AG04449 (cell line): ENCODE measurements at regions not wholly inside any gene's neighbourhood (a gene's known extent, or its start where the extent isn't known, plus 50 kb on each side); places are given as distances from the start of the nearest gene placed in this dataset.
A peak's percentile ranks its signal among the peaks of the same experiment; 100 is the strongest.
"Not testable (repeated sequence)": the region's sequence is repeated elsewhere in the genome, so short reads cannot be mapped to it uniquely, and the experiment has no call there.

ENCODE experiments used
- CTCF ChIA-PET: fragments of 350-600 bp; formaldehyde crosslinking; extraction: SDS; loops from one replicate; lab custom pipeline; 2021; ENCODE audit warnings: antibody characterized with exemption; lab: Yijun Ruan, JAX
- POLR2A ChIA-PET: fragments of 400-600, 350-600 bp; formaldehyde crosslinking; extraction: SDS; loops from one replicate; lab custom pipeline; 2020; ENCODE audit warnings: antibody characterized with exemption, inconsistent platforms; lab: Yijun Ruan, JAX
- DNase-seq: peaks from one replicate; pipeline ENCODE4 v3.0.0-alpha.2; 2010; ENCODE audit warnings: low read depth, low spot score
- H3K4me3 ChIP-seq: 2 replicates; pipeline ENCODE4 v1.5.1; 2011; ENCODE audit warnings: low read depth, mild to moderate bottlenecking, control low read depth, low read length
- CTCF ChIP-seq: IDR thresholded peaks from one replicate; pipeline ENCODE4 v1.5.1; 2011; ENCODE audit warnings: mild to moderate bottlenecking, moderate library complexity, low read length, control low read depth, inconsistent platforms; ENCODE audit not compliant: insufficient read depth; ENCODE audit errors: missing control alignments

DNA sequence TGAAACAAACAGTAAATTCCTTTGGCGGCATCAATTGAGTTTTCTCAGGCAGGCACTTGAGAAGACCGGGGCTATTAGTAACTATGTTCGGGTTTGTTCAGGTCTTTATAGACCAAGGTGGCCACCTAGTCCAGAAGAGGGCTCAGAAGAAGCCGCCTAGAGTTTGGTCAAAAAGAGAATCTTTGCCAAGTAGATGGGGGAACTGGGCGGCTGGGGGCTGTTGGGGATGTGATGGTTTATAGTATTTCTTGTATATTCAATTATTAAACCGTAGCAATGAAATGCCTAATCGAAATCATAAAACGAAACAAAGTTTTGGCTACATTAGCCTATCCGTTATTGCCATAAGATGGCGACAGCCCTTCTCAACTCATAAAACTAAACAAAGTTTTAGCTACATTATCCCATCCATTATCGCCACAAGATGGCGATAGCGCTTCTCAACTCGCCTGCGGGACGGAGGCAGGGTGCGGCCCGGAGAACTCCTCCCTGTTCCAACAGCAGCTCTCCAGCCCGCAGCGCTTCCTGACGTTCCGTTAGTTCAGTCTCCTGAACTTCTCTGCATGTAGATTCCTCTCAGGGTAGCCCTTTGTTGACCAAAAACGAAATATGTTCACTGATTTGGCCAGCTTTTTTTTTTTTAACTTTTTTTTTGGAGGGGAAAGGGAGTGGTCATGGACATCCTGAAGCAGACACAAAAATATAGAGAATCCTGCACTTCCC, 120.5 kb upstream of the PRSS16 start:
- CTCF ChIA-PET = interaction anchor here (0.6 to 8.1 kb wide), 40 partner anchors 9 to 1140 kb away, joined by 3 to 50 read pairs (median 4); a partner anchor contains a TSS
- peak; percentile 72 for TF ChIP-seq CTCF
- POLR2A ChIA-PET = interaction anchor here (0.6 to 1.1 kb wide), 4 partner anchors 20 to 767 kb away, joined by 3 to 12 read pairs (median 6); a partner anchor contains a TSS
- peak overlapping the region; percentile 52 for H3K4me3 ChIP-seq
- peak; percentile 38 for DNase-seq

DNA sequence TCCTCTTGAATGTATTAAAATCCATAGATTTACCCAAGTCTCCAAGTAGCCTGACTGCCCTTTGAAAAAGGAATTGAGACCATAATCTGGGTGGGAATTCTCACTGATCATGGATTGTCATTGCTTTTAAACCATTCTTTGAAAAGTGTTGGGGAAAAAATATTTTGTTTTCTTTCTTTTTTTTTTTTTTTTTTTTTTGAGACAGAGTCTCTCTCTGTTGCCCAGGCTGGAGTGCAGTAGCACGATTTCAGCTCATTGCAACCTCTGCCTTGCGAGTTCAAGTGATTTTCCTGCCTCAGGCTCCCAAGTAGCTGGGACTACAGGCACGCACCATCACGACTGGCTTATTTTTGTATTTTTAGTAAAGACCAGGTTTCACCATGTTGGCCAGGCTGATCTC, 119.6 kb upstream of the PRSS16 start:
- DNase-seq, H3K4me3 ChIP-seq, POLR2A ChIA-PET: not testable (repeated sequence)
- CTCF ChIA-PET = interaction anchor here (0.9 to 8.1 kb wide), 12 partner anchors 12 to 945 kb away, joined by 3 to 50 read pairs (median 5); a partner anchor contains a TSS

GRCh38 chr6:27128311-27129094, 119.0 kb upstream of the PRSS16 start:
- no peak overlapping the region for H3K4me3 ChIP-seq
- DNase-seq = no peak
- ChIA-PET POLR2A (no interaction called here), CTCF (interaction anchor here (0.9 to 8.1 kb wide), 8 partner anchors 17 to 946 kb away, joined by 3 to 50 read pairs (median 10); a partner anchor contains a TSS)
- TF ChIP-seq CTCF = no peak

DNA sequence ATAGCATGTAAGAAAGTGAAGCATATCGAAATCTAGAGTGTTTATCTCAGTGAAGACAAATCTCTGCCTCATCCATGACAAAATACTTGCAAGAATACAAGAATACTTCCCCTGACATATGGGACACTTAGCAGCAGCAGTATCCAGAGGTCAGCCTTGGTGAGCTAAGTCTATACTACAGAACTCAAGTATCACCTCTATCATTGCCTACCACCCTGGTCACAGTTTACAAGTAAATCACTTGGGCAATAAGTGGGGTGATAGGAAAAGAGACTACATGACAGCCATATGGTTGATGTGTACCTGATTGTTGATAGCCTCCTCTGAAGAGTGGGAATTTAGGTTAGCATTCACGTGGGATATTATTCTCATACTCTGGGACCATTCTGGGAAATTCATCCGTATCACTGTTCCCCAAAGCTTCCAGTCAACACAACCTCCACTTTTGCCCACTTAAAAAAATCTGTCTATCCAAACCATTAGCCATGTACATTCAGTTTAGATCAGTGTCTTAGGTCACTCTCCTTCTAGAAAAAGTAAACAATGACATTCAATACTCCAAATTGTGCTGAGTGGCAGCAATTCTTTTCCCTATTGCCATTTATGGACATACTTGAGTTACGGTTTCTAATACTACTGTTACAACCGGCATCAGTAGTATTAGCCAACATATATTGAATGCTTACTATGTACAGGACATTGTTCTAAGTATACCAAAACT, 118.2 kb upstream of the PRSS16 start:
- ChIA-PET CTCF (interaction anchor here (1.6 to 8.1 kb wide), 7 partner anchors 16 to 767 kb away, joined by 3 to 50 read pairs (median 13); a partner anchor contains a TSS), POLR2A (no interaction called here)
- DNase-seq = no peak
- H3K4me3 ChIP-seq = no peak overlapping the region
- TF ChIP-seq CTCF = no peak

GRCh38 chr6:27129917-27130316, 117.6 kb upstream of the PRSS16 start:
- ChIA-PET CTCF (interaction anchor here (1.6 to 8.1 kb wide), 8 partner anchors 15 to 766 kb away, joined by 3 to 50 read pairs (median 7); a partner anchor contains a TSS), POLR2A (interaction anchor here (5.9 kb wide), 1 partner anchor 16 kb away, joined by 152 read pairs; a partner anchor contains a TSS)
- no peak for DNase-seq
- TF ChIP-seq CTCF = no peak
- no peak overlapping the region for H3K4me3 ChIP-seq

DNA sequence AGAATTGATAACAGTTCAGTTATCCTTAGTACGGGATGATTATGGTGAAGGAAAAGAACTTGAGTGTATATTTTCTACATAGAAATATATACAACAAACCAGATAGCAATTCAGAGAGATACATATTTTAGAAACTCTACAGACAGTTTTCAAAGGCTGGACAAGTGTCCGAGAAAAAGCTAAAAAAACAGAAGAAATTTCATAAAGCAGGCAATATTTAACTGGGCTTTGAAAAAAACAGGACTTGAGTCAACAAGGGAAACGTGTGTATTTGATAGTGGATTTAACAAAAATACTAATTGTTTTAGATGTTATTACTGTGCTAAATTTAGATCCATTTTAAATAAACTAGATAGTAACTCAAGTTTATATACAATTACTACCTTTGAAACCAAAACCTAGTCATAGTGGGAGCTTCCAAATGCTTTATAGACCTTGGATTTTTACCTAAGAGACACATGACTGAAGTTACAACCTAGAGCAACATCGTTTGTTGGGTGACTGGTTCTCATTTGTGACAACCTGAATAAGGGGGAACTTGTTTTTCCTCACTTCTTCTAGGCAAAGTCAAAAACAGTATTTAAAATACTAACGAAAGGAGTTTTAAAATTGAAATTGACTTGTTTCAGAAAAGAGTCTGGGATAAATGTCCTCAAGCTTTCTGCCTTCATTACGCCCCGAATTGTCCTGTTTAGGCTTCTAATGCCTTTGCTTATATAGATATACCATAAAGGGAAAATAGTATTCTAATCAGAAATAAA, 116.7 kb upstream of the PRSS16 start:
- POLR2A ChIA-PET = interaction anchor here (0.5 to 5.9 kb wide), 2 partner anchors 15 to 535 kb away, joined by 3 to 152 read pairs; a partner anchor contains a TSS
- TF ChIP-seq CTCF = no peak
- DNase-seq = no peak
- peak overlapping the region; percentile 61 for H3K4me3 ChIP-seq
- CTCF ChIA-PET = interaction anchor here (1.0 to 8.1 kb wide), 9 partner anchors 13 to 764 kb away, joined by 3 to 50 read pairs (median 4); no protein-coding TSS in a partner anchor

DNA sequence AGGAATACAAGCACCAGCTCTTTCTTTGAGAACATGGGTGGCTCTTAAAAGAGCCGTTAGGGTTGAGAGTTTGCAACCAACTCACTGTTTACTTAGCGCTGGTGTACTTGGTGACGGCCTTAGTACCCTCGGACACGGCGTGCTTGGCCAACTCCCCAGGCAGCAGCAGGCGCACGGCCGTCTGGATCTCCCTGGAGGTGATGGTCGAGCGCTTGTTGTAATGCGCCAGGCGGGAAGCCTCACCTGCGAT, 115.3 kb upstream of the PRSS16 start:
- peak overlapping the region; percentile 61 for H3K4me3 ChIP-seq
- POLR2A ChIA-PET = interaction anchor here (0.6 to 5.9 kb wide), 22 partner anchors 14 to 1115 kb away, joined by 3 to 152 read pairs (median 4); a partner anchor contains a TSS
- DNase-seq = not testable (repeated sequence)
- CTCF ChIA-PET = interaction anchor here (0.9 to 8.1 kb wide), 4 partner anchors 28 to 762 kb away, joined by 3 to 50 read pairs (median 8); no protein-coding TSS in a partner anchor
